ENCODE measurements at regions not wholly inside any gene's neighbourhood (a gene's known extent, or its start where the extent isn't known, plus 50 kb on each side); places are given as distances from the start of the nearest gene placed in this dataset.

- Histone ChIP-seq H3K9me3 (ENCODE audit: low read length) (no peaks in the 10 kb centered on the region), H3K4me1 (ENCODE audit: insufficient read depth, low read length) (no peaks in the 10 kb centered on the region), H3K36me3 (ENCODE audit: insufficient read depth, low read length) (peaks cover 25% of the 10 kb centered on the region), H3K27me3 (ENCODE audit: insufficient read depth, low read length, poor library complexity, severe bottlenecking) (no peaks in the 10 kb centered on the region), H3K4me3 (ENCODE audit: low read length) (no peak overlapping the region), H3K27ac (ENCODE audit: low read depth, low read length) (no peak overlapping the region)
- H3K4me3 Mint-ChIP-seq: no peak overlapping the region
- peaks cover 21 to 83% (median 44%) of the 10 kb centered on the region in 3 donors for H3K36me3 Mint-ChIP-seq
- CTCF ChIA-PET: no interaction called here
- POLR2A ChIA-PET: no interaction called here
- DNase-seq: no peak
- no peaks in the 10 kb centered on the region for H3K9me3 Mint-ChIP-seq
- no peak overlapping the region for H3K27ac Mint-ChIP-seq
- no peaks in the 10 kb centered on the region for H3K4me1 Mint-ChIP-seq
- no peaks in the 10 kb centered on the region for H3K27me3 Mint-ChIP-seq
Observed at GRCh38 chr2:159850789-159851188, 52.8 kb upstream of the CD302 start.

- peaks cover 21 to 73% (median 40%) of the 10 kb centered on the region in 3 donors for H3K36me3 Mint-ChIP-seq
- ChIA-PET POLR2A (no interaction called here), CTCF (no interaction called here)
Observed at GRCh38 chr2:159849160-159849813, 51.3 kb upstream of the CD302 start.

More at GRCh38 chr2:159849160-159849813, 51.3 kb upstream of the CD302 start:
- DNase-seq: no peak
- Histone ChIP-seq H3K4me3 (ENCODE audit: low read length) (no peak overlapping the region), H3K27ac (ENCODE audit: low read depth, low read length) (no peak overlapping the region), H3K36me3 (ENCODE audit: insufficient read depth, low read length) (peaks cover 12% of the 10 kb centered on the region), H3K9me3 (ENCODE audit: low read length) (no peaks in the 10 kb centered on the region), H3K4me1 (ENCODE audit: insufficient read depth, low read length) (no peaks in the 10 kb centered on the region), H3K27me3 (ENCODE audit: insufficient read depth, low read length, poor library complexity, severe bottlenecking) (no peaks in the 10 kb centered on the region)
- Mint-ChIP-seq H3K27me3 (no peaks in the 10 kb centered on the region), H3K9me3 (no peaks in the 10 kb centered on the region), H3K27ac (no peak overlapping the region), H3K4me1 (no peaks in the 10 kb centered on the region), H3K4me3 (no peak overlapping the region)

All from CD8-positive, alpha-beta memory T cell (primary cell).